ENCODE measurements at regions not wholly inside any gene's neighbourhood (a gene's known extent, or its start where the extent isn't known, plus 50 kb on each side); places are given as distances from the start of the nearest gene placed in this dataset.
"Not testable (repeated sequence)": the region's sequence is repeated elsewhere in the genome, so short reads cannot be mapped to it uniquely, and the experiment has no call there.

GRCh38 chr13:84139561-84140158, 257.4 kb upstream of the SLITRK1 start:
- no peak for DNase-seq (ENCODE audit: low read depth)

- no peak for DNase-seq (ENCODE audit: low read depth)
Measured at GRCh38 chr13:84137292-84137691, 255.0 kb upstream of the SLITRK1 start.

- DNase-seq (ENCODE audit: low read depth) = no peak
Measured at GRCh38 chr13:84136582-84136981, 254.3 kb upstream of the SLITRK1 start.

GRCh38 chr13:84132491-84132890, 250.2 kb upstream of the SLITRK1 start:
- no peak for DNase-seq (ENCODE audit: low read depth)

GRCh38 chr13:84131249-84131648, 249.0 kb upstream of the SLITRK1 start:
- no peak for DNase-seq (ENCODE audit: low read depth)

- no peak for DNase-seq (ENCODE audit: low read depth)
Measured at GRCh38 chr13:84130495-84131114, 248.3 kb upstream of the SLITRK1 start.

- no peak for DNase-seq (ENCODE audit: low read depth)
Measured at GRCh38 chr13:84129966-84130365, 247.7 kb upstream of the SLITRK1 start.

GRCh38 chr13:84127597-84128128, 245.4 kb upstream of the SLITRK1 start:
- no peak for DNase-seq (ENCODE audit: low read depth)

- no peak for DNase-seq (ENCODE audit: low read depth)
Measured at GRCh38 chr13:84126671-84127171, 244.4 kb upstream of the SLITRK1 start.

GRCh38 chr13:84121456-84121855, 239.2 kb upstream of the SLITRK1 start:
- no peak for DNase-seq (ENCODE audit: low read depth)

- DNase-seq (ENCODE audit: low read depth) = no peak
Measured at GRCh38 chr13:84118839-84119409, 236.7 kb upstream of the SLITRK1 start.

GRCh38 chr13:84098273-84098672, 216.0 kb upstream of the SLITRK1 start:
- DNase-seq (ENCODE audit: low read depth) = no peak

- no peak for DNase-seq (ENCODE audit: low read depth)
Measured at GRCh38 chr13:84097148-84097547, 214.9 kb upstream of the SLITRK1 start.

- no peak for DNase-seq (ENCODE audit: low read depth)
Measured at GRCh38 chr13:84096216-84096615, 213.9 kb upstream of the SLITRK1 start.

- no peak for DNase-seq (ENCODE audit: low read depth)
Measured at GRCh38 chr13:84088996-84089395, 206.7 kb upstream of the SLITRK1 start.

GRCh38 chr13:84086847-84087162, 204.5 kb upstream of the SLITRK1 start:
- DNase-seq (ENCODE audit: low read depth) = no peak

- not testable (repeated sequence) for DNase-seq (ENCODE audit: low read depth)
Measured at GRCh38 chr13:84086098-84086846, 204.0 kb upstream of the SLITRK1 start.

- DNase-seq (ENCODE audit: low read depth) = no peak
Measured at GRCh38 chr13:84082462-84082861, 200.2 kb upstream of the SLITRK1 start.

- DNase-seq (ENCODE audit: low read depth) = no peak
Measured at GRCh38 chr13:84080748-84081530, 198.7 kb upstream of the SLITRK1 start.

GRCh38 chr13:84077271-84077670, 195.0 kb upstream of the SLITRK1 start:
- no peak for DNase-seq (ENCODE audit: low read depth)

- DNase-seq (ENCODE audit: low read depth) = no peak
Measured at GRCh38 chr13:84076280-84076679, 194.0 kb upstream of the SLITRK1 start.

- no peak for DNase-seq (ENCODE audit: low read depth)
Measured at GRCh38 chr13:84050536-84050935, 168.3 kb upstream of the SLITRK1 start.
